ENCODE measurements at regions not wholly inside any gene's neighbourhood (a gene's known extent, or its start where the extent isn't known, plus 50 kb on each side); places are given as distances from the start of the nearest gene placed in this dataset.

DNA sequence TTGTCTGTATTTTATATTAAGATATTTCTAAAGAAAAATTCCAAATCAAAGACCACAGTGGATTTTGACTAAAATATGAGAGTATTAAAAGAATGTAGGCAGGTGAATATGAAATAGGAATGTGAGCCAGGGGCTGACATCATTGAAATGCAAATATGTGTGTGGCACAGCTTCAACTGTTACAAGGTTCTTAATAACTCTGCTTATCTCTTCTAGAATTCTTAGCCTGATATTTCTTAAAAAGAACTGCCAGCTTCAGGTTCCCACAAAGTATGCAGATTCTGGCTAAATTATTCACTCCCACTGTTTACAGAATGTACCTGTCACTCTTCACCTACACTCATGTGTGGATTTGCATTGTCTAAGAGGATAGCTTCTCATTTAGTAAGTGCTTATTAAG is 274.4 kb downstream of the DIRAS2 start:
- no peak for TF ChIP-seq POLR2A (IDR thresholded peaks at IDR 0.05)
- TF ChIP-seq, protein P1, sequence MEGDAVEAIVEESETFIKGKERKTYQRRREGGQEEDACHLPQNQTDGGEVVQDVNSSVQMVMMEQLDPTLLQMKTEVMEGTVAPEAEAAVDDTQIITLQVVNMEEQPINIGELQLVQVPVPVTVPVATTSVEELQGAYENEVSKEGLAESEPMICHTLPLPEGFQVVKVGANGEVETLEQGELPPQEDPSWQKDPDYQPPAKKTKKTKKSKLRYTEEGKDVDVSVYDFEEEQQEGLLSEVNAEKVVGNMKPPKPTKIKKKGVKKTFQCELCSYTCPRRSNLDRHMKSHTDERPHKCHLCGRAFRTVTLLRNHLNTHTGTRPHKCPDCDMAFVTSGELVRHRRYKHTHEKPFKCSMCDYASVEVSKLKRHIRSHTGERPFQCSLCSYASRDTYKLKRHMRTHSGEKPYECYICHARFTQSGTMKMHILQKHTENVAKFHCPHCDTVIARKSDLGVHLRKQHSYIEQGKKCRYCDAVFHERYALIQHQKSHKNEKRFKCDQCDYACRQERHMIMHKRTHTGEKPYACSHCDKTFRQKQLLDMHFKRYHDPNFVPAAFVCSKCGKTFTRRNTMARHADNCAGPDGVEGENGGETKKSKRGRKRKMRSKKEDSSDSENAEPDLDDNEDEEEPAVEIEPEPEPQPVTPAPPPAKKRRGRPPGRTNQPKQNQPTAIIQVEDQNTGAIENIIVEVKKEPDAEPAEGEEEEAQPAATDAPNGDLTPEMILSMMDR (IDR thresholded peaks at IDR 0.05), result no peak
- H3K27ac ChIP-seq, result no peak overlapping the region
- H3K4me1 ChIP-seq (replicated peaks in 1 of 2), result no peaks in the 10 kb centered on the region
- no peak overlapping the region for H3K4me3 ChIP-seq
- DNase-seq, result no peak
- H3K36me3 ChIP-seq (replicated peaks in 1 of 2), result no peaks in the 10 kb centered on the region
- H3K27me3 ChIP-seq, result peaks cover 10% of the 10 kb centered on the region
- no peaks in the 10 kb centered on the region for H3K9me3 ChIP-seq (replicated peaks in 1 of 3)
- intact Hi-C loops (cut with DNase I), result no loop called here

DNA sequence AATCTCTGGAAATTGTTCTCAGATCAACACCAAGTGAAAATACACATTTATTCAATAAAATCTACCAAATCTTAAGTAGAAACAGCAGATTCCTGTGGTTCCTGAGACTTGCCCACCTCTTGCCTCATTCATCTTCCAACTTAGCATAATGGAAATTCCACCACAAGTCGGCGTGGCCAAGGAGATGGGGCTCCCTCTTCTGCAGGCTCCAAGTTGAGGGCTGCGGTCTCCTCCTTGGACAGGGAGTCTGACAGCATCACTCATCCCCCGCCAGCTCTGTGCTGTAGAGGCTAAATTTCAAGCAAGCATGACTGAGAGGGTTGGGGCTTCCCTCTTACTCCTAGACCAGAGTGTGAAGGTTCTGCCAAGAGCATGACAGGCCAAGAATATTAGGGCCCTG is 273.7 kb downstream of the DIRAS2 start:
- H3K4me3 ChIP-seq, result no peak overlapping the region
- intact Hi-C loops (cut with DNase I), result no loop called here
- no peaks in the 10 kb centered on the region for H3K9me3 ChIP-seq (replicated peaks in 1 of 3)
- no peak overlapping the region for H3K27ac ChIP-seq
- TF ChIP-seq, protein P1 (IDR thresholded peaks at IDR 0.05), result no peak
- TF ChIP-seq POLR2A (IDR thresholded peaks at IDR 0.05), result no peak
- H3K27me3 ChIP-seq, result peaks cover 15% of the 10 kb centered on the region
- DNase-seq, result no peak
- no peaks in the 10 kb centered on the region for H3K4me1 ChIP-seq (replicated peaks in 1 of 2)
- 84 to 94% (median 84%) methylated on average over 4 of the region's 4 CpGs for WGBS, 4 donors
- no peaks in the 10 kb centered on the region for H3K36me3 ChIP-seq (replicated peaks in 1 of 2)

- no peaks in the 10 kb centered on the region for H3K4me1 ChIP-seq (replicated peaks in 1 of 2)
- no peaks in the 10 kb centered on the region for H3K9me3 ChIP-seq (replicated peaks in 1 of 3)
- intact Hi-C loops (cut with DNase I), result no loop called here
- no peak overlapping the region for H3K4me3 ChIP-seq
- no peaks in the 10 kb centered on the region for H3K36me3 ChIP-seq (replicated peaks in 1 of 2)
- no peak for DNase-seq
- TF ChIP-seq, protein P1 (IDR thresholded peaks at IDR 0.05), result no peak
- TF ChIP-seq POLR2A (IDR thresholded peaks at IDR 0.05), result no peak
- H3K27me3 ChIP-seq, result no peaks in the 10 kb centered on the region
- 70 to 82% (median 78%) methylated on average over 5 of the region's 5 CpGs for WGBS, 4 donors
- no peak overlapping the region for H3K27ac ChIP-seq
Observed at GRCh38 chr9:90379771-90380170, 262.9 kb downstream of the DIRAS2 start.

DNA sequence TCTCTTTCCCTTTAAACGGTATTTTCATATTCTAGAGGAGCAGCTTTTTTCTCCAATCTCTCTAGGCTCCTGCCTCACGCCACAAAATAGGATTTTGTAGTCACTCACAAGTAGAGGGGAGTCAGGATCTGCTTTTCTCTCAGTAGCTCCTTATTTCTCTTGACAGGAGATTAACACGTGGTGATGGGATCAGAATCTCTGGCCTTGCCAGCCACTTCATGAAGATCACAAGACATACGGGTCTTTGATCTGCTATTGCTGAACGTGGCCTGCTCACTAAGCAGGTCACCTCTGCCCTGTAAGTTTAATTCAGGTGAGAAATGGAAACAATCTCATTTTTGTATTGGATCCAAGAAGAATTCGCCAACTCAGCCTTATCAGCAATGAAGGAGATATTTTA is 257.5 kb downstream of the DIRAS2 start:
- H3K27me3 ChIP-seq, result no peaks in the 10 kb centered on the region
- TF ChIP-seq, protein P1 (IDR thresholded peaks at IDR 0.05), result no peak
- TF ChIP-seq POLR2A (IDR thresholded peaks at IDR 0.05), result no peak
- H3K9me3 ChIP-seq (replicated peaks in 1 of 3), result no peaks in the 10 kb centered on the region
- DNase-seq, result no peak
- H3K4me3 ChIP-seq, result no peak overlapping the region
- intact Hi-C loops (cut with DNase I), result no loop called here
- H3K27ac ChIP-seq, result no peak overlapping the region
- H3K36me3 ChIP-seq (replicated peaks in 1 of 2), result no peaks in the 10 kb centered on the region
- no peaks in the 10 kb centered on the region for H3K4me1 ChIP-seq (replicated peaks in 1 of 2)
- 40 to 51% (median 49%) methylated on average over 6 of the region's 6 CpGs for WGBS, 4 donors
